ENCODE measurements at regions not wholly inside any gene's neighbourhood (a gene's known extent, or its start where the extent isn't known, plus 50 kb on each side); places are given as distances from the start of the nearest gene placed in this dataset.

- intact Hi-C loops (cut with micrococcal nuclease): no loop called here
- H3K27ac Mint-ChIP-seq: no peak overlapping the region
- H3K27me3 Mint-ChIP-seq: peaks cover 11% of the 10 kb centered on the region
- peaks cover 9% of the 10 kb centered on the region for H3K9me3 Mint-ChIP-seq
- no peak overlapping the region for H3K4me3 Mint-ChIP-seq
- no peaks in the 10 kb centered on the region for H3K4me1 Mint-ChIP-seq
- no peaks in the 10 kb centered on the region for H3K36me3 Mint-ChIP-seq (ENCODE audit: low read depth)
- DNase-seq: no peak
Measured at GRCh38 chr3:30982416-30983075, 88.1 kb upstream of the GADL1 start.

- Mint-ChIP-seq H3K9me3 (peaks cover 5% of the 10 kb centered on the region), H3K27ac (no peak overlapping the region), H3K27me3 (peaks cover 26% of the 10 kb centered on the region), H3K36me3 (ENCODE audit: low read depth) (no peaks in the 10 kb centered on the region), H3K4me1 (no peaks in the 10 kb centered on the region), H3K4me3 (no peak overlapping the region)
- no peak for DNase-seq
- intact Hi-C loops (cut with micrococcal nuclease): no loop called here
Measured at GRCh38 chr3:30984855-30985749, 90.6 kb upstream of the GADL1 start.

GRCh38 chr3:30986551-30986950 lies 92.1 kb upstream of the GADL1 start:
- no peak for DNase-seq
- Mint-ChIP-seq H3K4me3 (no peak overlapping the region), H3K4me1 (no peaks in the 10 kb centered on the region), H3K36me3 (ENCODE audit: low read depth) (no peaks in the 10 kb centered on the region), H3K27me3 (peaks cover 28% of the 10 kb centered on the region), H3K9me3 (peaks cover 5% of the 10 kb centered on the region), H3K27ac (no peak overlapping the region)
- intact Hi-C loops (cut with micrococcal nuclease): no loop called here

DNA sequence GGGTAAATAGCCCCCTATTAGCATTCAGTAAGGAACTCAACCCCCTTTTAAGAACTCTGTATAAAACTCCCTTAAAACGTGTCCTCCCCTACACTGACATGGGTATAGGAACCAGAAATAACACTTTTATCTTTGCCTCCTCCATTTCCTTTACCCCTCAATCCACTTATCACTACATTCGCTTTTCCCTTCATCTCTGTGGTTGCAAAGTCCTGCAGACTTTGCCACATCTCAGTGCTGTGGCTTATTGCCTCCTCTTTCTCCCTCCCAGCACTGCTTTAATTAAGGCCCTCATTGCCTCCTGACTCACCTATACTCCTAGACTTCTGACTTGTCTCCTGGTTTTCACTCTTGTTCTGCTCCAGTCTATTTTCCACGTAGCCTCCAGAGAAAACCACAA lies 94.3 kb upstream of the GADL1 start:
- no peaks in the 10 kb centered on the region for H3K4me1 Mint-ChIP-seq
- intact Hi-C loops (cut with micrococcal nuclease): no loop called here
- H3K4me3 Mint-ChIP-seq: no peak overlapping the region

GRCh38 chr3:30989276-30990030 lies 95.0 kb upstream of the GADL1 start:
- intact Hi-C loops (cut with micrococcal nuclease): no loop called here
- no peak for DNase-seq
- peaks cover 26% of the 10 kb centered on the region for H3K27me3 Mint-ChIP-seq
- H3K9me3 Mint-ChIP-seq: peaks cover 13% of the 10 kb centered on the region
- no peak overlapping the region for H3K27ac Mint-ChIP-seq
- H3K4me3 Mint-ChIP-seq: no peak overlapping the region
- no peaks in the 10 kb centered on the region for H3K36me3 Mint-ChIP-seq (ENCODE audit: low read depth)
- H3K4me1 Mint-ChIP-seq: no peaks in the 10 kb centered on the region

More for the DNA sequence above, 94.3 kb upstream of the GADL1 start:
- Mint-ChIP-seq H3K27ac (no peak overlapping the region), H3K36me3 (ENCODE audit: low read depth) (no peaks in the 10 kb centered on the region), H3K27me3 (peaks cover 28% of the 10 kb centered on the region), H3K9me3 (peaks cover 10% of the 10 kb centered on the region)
- no peak for DNase-seq

DNA sequence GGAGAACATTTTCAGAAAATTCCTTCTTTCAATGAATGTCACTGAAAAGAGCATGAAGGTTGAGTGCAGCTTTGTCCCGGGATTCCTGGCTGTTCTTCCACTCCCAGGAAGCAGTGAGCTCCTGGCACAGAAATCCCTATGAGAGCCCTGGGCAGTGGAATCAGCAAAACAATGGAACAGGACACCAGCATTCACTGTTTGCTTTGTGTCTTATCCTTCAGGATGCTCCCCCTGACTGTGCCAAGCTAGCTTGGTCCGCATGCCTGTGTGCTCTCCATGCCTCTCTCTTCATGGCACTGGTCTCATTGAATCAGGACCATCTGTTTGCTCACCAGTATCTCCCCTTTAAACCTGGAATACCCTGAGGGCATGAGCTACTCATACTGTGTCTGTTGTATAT lies 102.0 kb upstream of the GADL1 start:
- Mint-ChIP-seq H3K36me3 (ENCODE audit: low read depth) (no peaks in the 10 kb centered on the region), H3K4me1 (no peaks in the 10 kb centered on the region), H3K4me3 (no peak overlapping the region), H3K27me3 (peaks cover 5% of the 10 kb centered on the region), H3K9me3 (peaks cover 25% of the 10 kb centered on the region), H3K27ac (no peak overlapping the region)
- intact Hi-C loops (cut with micrococcal nuclease): no loop called here
- no peak for DNase-seq

GRCh38 chr3:31002730-31003129 lies 108.3 kb upstream of the GADL1 start:
- H3K36me3 Mint-ChIP-seq (ENCODE audit: low read depth): no peaks in the 10 kb centered on the region
- H3K27me3 Mint-ChIP-seq: no peaks in the 10 kb centered on the region
- DNase-seq: no peak
- H3K4me3 Mint-ChIP-seq: no peak overlapping the region
- no peak overlapping the region for H3K27ac Mint-ChIP-seq
- intact Hi-C loops (cut with micrococcal nuclease): no loop called here
- peaks cover 18% of the 10 kb centered on the region for H3K9me3 Mint-ChIP-seq
- no peaks in the 10 kb centered on the region for H3K4me1 Mint-ChIP-seq

- intact Hi-C loops (cut with micrococcal nuclease): no loop called here
- Mint-ChIP-seq H3K4me1 (peaks cover 3% of the 10 kb centered on the region), H3K9me3 (peaks cover 27% of the 10 kb centered on the region), H3K27ac (no peak overlapping the region), H3K36me3 (ENCODE audit: low read depth) (peaks cover 2% of the 10 kb centered on the region), H3K4me3 (no peak overlapping the region), H3K27me3 (no peaks in the 10 kb centered on the region)
- no peak for DNase-seq
Measured at GRCh38 chr3:31004025-31004678, 109.7 kb upstream of the GADL1 start.

DNA sequence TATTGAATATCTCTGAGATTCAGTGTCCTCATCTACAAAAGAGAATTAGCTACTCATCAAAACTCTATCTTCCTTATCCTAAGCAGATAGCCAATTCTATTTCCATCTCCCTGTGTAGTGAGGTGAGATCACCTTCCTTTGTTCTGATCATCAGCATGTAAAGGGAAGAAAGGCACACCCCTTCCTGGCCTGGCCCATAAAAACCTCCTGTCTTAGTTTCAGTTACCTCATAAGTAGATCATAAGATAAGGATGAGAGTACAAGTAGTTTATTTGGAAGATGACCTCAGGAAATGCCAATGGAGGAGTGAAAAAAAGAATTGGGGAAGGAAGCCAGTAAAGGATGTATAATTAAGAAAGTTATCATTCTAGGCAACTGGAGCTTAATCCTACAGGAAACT lies 114.5 kb upstream of the GADL1 start:
- Mint-ChIP-seq H3K4me3 (no peak overlapping the region), H3K4me1 (peaks cover 3% of the 10 kb centered on the region)

GRCh38 chr3:31009881-31010280 lies 115.4 kb upstream of the GADL1 start:
- Mint-ChIP-seq H3K27me3 (no peaks in the 10 kb centered on the region), H3K9me3 (peaks cover 35% of the 10 kb centered on the region), H3K27ac (no peak overlapping the region), H3K4me1 (peaks cover 3% of the 10 kb centered on the region), H3K36me3 (ENCODE audit: low read depth) (peaks cover 2% of the 10 kb centered on the region), H3K4me3 (no peak overlapping the region)
- DNase-seq: no peak
- intact Hi-C loops (cut with micrococcal nuclease): no loop called here

More for the DNA sequence above, 114.5 kb upstream of the GADL1 start:
- Mint-ChIP-seq H3K36me3 (ENCODE audit: low read depth) (peaks cover 2% of the 10 kb centered on the region), H3K27me3 (no peaks in the 10 kb centered on the region), H3K9me3 (peaks cover 33% of the 10 kb centered on the region), H3K27ac (no peak overlapping the region)
- intact Hi-C loops (cut with micrococcal nuclease): no loop called here
- no peak for DNase-seq

DNA sequence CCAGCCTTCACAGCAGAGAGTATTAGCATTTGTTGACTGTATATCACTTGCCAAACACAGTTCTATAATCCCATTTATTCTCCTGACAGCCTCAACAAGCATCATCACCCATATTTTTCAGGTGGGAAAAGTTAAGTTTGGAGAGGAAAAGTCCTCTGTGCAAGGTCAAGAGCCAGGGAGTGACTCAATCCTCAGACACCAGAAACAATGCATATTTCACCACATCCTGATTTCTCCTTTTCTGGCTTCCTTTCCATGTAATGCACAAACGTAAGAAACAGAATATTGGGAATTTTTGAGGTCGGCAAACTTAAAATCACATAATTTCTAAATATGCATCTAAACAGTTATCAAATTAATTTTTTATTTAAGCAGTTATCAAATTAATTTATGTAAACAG lies 116.0 kb upstream of the GADL1 start:
- H3K36me3 Mint-ChIP-seq (ENCODE audit: low read depth): peaks cover 2% of the 10 kb centered on the region
- no peak overlapping the region for H3K27ac Mint-ChIP-seq
- H3K4me3 Mint-ChIP-seq: no peak overlapping the region
- DNase-seq: no peak
- intact Hi-C loops (cut with micrococcal nuclease): no loop called here
- H3K4me1 Mint-ChIP-seq: peaks cover 3% of the 10 kb centered on the region
- peaks cover 32% of the 10 kb centered on the region for H3K9me3 Mint-ChIP-seq
- no peaks in the 10 kb centered on the region for H3K27me3 Mint-ChIP-seq

DNA sequence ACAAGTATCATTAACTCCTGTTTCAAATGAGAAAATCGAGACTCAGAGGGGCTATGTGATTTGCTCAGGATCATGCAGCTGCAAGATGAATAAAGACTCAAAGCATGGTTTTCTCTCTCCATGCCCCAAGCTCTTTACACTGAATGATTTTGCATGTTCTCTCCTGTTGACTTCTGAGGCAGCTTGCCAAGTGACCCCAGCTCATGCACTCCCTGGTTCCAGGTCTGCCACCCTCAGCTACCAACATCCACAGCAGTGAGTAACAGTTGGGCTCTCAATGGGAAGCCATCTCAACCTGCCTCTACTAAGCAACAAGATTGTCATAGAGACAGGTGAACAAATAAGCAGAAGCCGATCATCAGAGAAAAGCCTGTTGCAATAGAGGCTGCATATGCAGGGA lies 116.9 kb upstream of the GADL1 start:
- H3K4me3 Mint-ChIP-seq: no peak overlapping the region
- no peak overlapping the region for H3K27ac Mint-ChIP-seq
- DNase-seq: no peak
- intact Hi-C loops (cut with micrococcal nuclease): no loop called here
- no peaks in the 10 kb centered on the region for H3K27me3 Mint-ChIP-seq
- H3K9me3 Mint-ChIP-seq: peaks cover 32% of the 10 kb centered on the region
- peaks cover 3% of the 10 kb centered on the region for H3K4me1 Mint-ChIP-seq
- peaks cover 2% of the 10 kb centered on the region for H3K36me3 Mint-ChIP-seq (ENCODE audit: low read depth)

- Mint-ChIP-seq H3K9me3 (peaks cover 24% of the 10 kb centered on the region), H3K27ac (no peak overlapping the region), H3K4me3 (no peak overlapping the region), H3K36me3 (ENCODE audit: low read depth) (peaks cover 2% of the 10 kb centered on the region), H3K4me1 (peaks cover 3% of the 10 kb centered on the region), H3K27me3 (no peaks in the 10 kb centered on the region)
- DNase-seq: no peak
- intact Hi-C loops (cut with micrococcal nuclease): no loop called here
Measured at GRCh38 chr3:31013090-31013489, 118.6 kb upstream of the GADL1 start.
